Astrocyte of the cerebellum (primary cell): ENCODE measurements at regions not wholly inside any gene's neighbourhood (a gene's known extent, or its start where the extent isn't known, plus 50 kb on each side); places are given as distances from the start of the nearest gene placed in this dataset.

ENCODE experiments used
- DNase-seq: peaks from one replicate; pipeline ENCODE4 v3.0.0-alpha.2; 2011; ENCODE audit warnings: low read depth
- H3K4me3 ChIP-seq: 2 replicates; pipeline ENCODE4 v1.5.1; 2011; ENCODE audit warnings: mild to moderate bottlenecking, low read depth, low read length, moderate library complexity
- in situ Hi-C: cut with HindIII; loops from 2 replicates; pipeline ENCODE4 v1.10.0; 2017; ENCODE audit warnings: low sequenced_read_pairs
- TF ChIP-seq, protein P1 (sequence below): IDR thresholded peaks from 2 replicates; pipeline ENCODE4 v1.5.1; 2012; ENCODE audit warnings: low read length, low read depth, moderate library complexity, mild to moderate bottlenecking; ENCODE audit errors: missing control alignments

DNA sequence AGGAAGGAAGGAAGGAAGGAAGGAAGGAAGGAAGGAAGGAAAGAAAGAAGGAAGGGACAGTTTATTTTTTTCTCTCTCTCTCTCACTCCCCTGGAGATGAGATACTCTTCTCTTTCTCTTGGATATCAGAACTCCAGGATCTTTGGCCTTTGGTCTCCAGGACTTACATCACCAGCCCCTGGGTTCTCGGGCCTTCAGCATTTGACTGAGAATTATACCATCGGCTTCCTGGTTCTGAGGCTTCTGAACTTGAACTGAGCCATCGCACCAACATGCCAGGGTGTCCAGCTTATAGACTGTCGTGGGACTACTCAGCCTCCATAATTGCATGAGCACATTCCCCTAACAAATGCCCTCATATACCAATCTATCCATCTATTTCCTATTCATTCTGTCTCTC, 69.4 kb upstream of the NRSN1 start:
- no peak for DNase-seq
- in situ Hi-C loops = no loop called here
- no peak overlapping the region for H3K4me3 ChIP-seq
- TF ChIP-seq, protein P1, sequence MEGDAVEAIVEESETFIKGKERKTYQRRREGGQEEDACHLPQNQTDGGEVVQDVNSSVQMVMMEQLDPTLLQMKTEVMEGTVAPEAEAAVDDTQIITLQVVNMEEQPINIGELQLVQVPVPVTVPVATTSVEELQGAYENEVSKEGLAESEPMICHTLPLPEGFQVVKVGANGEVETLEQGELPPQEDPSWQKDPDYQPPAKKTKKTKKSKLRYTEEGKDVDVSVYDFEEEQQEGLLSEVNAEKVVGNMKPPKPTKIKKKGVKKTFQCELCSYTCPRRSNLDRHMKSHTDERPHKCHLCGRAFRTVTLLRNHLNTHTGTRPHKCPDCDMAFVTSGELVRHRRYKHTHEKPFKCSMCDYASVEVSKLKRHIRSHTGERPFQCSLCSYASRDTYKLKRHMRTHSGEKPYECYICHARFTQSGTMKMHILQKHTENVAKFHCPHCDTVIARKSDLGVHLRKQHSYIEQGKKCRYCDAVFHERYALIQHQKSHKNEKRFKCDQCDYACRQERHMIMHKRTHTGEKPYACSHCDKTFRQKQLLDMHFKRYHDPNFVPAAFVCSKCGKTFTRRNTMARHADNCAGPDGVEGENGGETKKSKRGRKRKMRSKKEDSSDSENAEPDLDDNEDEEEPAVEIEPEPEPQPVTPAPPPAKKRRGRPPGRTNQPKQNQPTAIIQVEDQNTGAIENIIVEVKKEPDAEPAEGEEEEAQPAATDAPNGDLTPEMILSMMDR = no peak

GRCh38 chr6:24057030-24057429, 69.0 kb upstream of the NRSN1 start:
- no peak overlapping the region for H3K4me3 ChIP-seq
- TF ChIP-seq, protein P1 = no peak
- DNase-seq = no peak
- in situ Hi-C loops = no loop called here

GRCh38 chr6:24060982-24061754, 64.8 kb upstream of the NRSN1 start:
- in situ Hi-C loops = no loop called here
- DNase-seq = no peak
- no peak overlapping the region for H3K4me3 ChIP-seq
- TF ChIP-seq, protein P1 = no peak

DNA sequence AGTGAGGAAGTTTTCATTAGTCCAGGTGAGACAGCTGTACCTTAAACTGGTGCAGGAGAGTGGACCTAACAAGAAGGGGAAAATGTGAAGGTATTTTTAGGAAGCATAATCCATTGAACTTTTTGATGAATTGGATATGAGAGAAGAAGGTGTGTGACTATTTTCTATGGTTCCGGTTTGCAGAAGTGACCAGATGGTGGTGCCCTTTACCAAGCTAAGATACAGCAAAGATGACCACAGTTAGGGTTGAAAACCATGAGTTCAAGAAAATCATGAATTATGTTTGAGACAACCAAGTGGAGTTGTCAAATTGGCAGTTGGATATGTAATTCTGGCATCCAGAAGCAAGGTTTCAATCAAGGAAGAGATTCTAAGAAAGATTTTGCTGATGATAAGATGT, 61.9 kb upstream of the NRSN1 start:
- TF ChIP-seq, protein P1 = peak; percentile 42
- no peak for DNase-seq
- in situ Hi-C loops = no loop called here
- H3K4me3 ChIP-seq = no peak overlapping the region

DNA sequence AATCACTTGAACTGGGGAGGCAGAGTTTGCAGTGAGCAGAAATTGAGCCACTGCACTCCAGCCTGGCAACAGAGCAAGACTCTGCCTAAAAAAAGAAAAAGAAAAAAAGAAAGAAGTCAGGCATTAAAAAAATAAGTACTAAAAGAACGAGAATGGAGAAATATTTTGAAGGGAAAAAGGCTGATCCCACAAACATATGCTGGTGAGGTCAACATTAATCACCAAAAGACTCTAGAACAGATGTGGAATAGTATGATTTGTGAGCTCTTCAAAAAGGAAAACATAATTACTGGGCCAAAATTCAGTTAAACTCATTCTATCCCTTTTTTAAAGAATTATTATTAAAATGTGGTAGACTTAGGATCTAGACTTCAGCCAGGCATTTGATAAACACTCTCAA, 61.2 kb upstream of the NRSN1 start:
- no peak for DNase-seq
- TF ChIP-seq, protein P1 = no peak
- in situ Hi-C loops = no loop called here
- no peak overlapping the region for H3K4me3 ChIP-seq

- DNase-seq = no peak
- TF ChIP-seq, protein P1 = no peak
- no peak overlapping the region for H3K4me3 ChIP-seq
- in situ Hi-C loops = no loop called here
These were observed 56.5 kb upstream of the NRSN1 start for GRCh38 chr6:24069526-24069925.
